HG03025 (cell line): ENCODE measurements at regions not wholly inside any gene's neighbourhood (a gene's known extent, or its start where the extent isn't known, plus 50 kb on each side); places are given as distances from the start of the nearest gene placed in this dataset.

Experiments used
- ATAC-seq: cut with Tn5 transposase; IDR thresholded peaks from one replicate; pipeline ENCODE4 v1.9.1; 2021; ENCODE audit warnings: mild to moderate bottlenecking, moderate library complexity; ENCODE audit not compliant: unreplicated experiment, low FRiP score

- ATAC-seq: no peak
These were observed 261.3 kb upstream of the PCDH15 start for GRCh38 chr10:55062349-55062748.

- no peak for ATAC-seq
These were observed 257.8 kb upstream of the PCDH15 start for GRCh38 chr10:55058800-55059199.

GRCh38 chr10:55051515-55051914 is 250.5 kb upstream of the PCDH15 start:
- no peak for ATAC-seq

GRCh38 chr10:55048830-55049498 is 247.9 kb upstream of the PCDH15 start:
- no peak for ATAC-seq

- ATAC-seq: no peak
These were observed 242.5 kb upstream of the PCDH15 start for GRCh38 chr10:55043540-55043939.

- no peak for ATAC-seq
These were observed 232.0 kb upstream of the PCDH15 start for GRCh38 chr10:55033061-55033460.

GRCh38 chr10:55024713-55025112 is 223.7 kb upstream of the PCDH15 start:
- ATAC-seq: no peak

GRCh38 chr10:55019439-55019838 is 218.4 kb upstream of the PCDH15 start:
- no peak for ATAC-seq

- no peak for ATAC-seq
These were observed 212.3 kb upstream of the PCDH15 start for GRCh38 chr10:55013318-55013717.

- no peak for ATAC-seq
These were observed 201.4 kb upstream of the PCDH15 start for GRCh38 chr10:55002420-55002819.

GRCh38 chr10:55001422-55001821 is 200.4 kb upstream of the PCDH15 start:
- ATAC-seq: no peak

GRCh38 chr10:54993148-54993547 is 192.1 kb upstream of the PCDH15 start:
- no peak for ATAC-seq

- peak; percentile 57 for ATAC-seq
These were observed 184.7 kb upstream of the PCDH15 start for GRCh38 chr10:54985732-54986131.

- no peak for ATAC-seq
These were observed 182.2 kb upstream of the PCDH15 start for GRCh38 chr10:54983255-54983654.

GRCh38 chr10:54962134-54962900 is 161.3 kb upstream of the PCDH15 start:
- no peak for ATAC-seq

- no peak for ATAC-seq
These were observed 160.0 kb upstream of the PCDH15 start for GRCh38 chr10:54961040-54961439.

GRCh38 chr10:54958844-54959243 is 157.8 kb upstream of the PCDH15 start:
- ATAC-seq: no peak

GRCh38 chr10:54947605-54948004 is 146.6 kb upstream of the PCDH15 start:
- ATAC-seq: no peak

GRCh38 chr10:54940418-54940817 is 139.4 kb upstream of the PCDH15 start:
- no peak for ATAC-seq

GRCh38 chr10:54914049-54914448 is 113.0 kb upstream of the PCDH15 start:
- no peak for ATAC-seq

- no peak for ATAC-seq
These were observed 108.1 kb upstream of the PCDH15 start for GRCh38 chr10:54909165-54909564.

- no peak for ATAC-seq
These were observed 107.0 kb upstream of the PCDH15 start for GRCh38 chr10:54908019-54908418.
